ENCODE measurements at regions not wholly inside any gene's neighbourhood (a gene's known extent, or its start where the extent isn't known, plus 50 kb on each side); places are given as distances from the start of the nearest gene placed in this dataset.
"Not testable (repeated sequence)": the region's sequence is repeated elsewhere in the genome, so short reads cannot be mapped to it uniquely, and the experiment has no call there.

GRCh38 chr3:177804032-177804431 lies 606.8 kb upstream of the TBL1XR1 start:
- ATAC-seq (ENCODE audit: low read depth in 2 of 2) (no peak), DNase-seq (no peak)
- Mint-ChIP-seq H3K4me3 (no peak overlapping the region), H3K36me3 (no peaks in the 10 kb centered on the region), H3K27ac (no peak overlapping the region), H3K4me1 (no peaks in the 10 kb centered on the region), H3K9me3 (peaks cover 0 to 1% (median 0%) of the 10 kb centered on the region in 7 donors), H3K27me3 (no peaks in the 10 kb centered on the region)

DNA sequence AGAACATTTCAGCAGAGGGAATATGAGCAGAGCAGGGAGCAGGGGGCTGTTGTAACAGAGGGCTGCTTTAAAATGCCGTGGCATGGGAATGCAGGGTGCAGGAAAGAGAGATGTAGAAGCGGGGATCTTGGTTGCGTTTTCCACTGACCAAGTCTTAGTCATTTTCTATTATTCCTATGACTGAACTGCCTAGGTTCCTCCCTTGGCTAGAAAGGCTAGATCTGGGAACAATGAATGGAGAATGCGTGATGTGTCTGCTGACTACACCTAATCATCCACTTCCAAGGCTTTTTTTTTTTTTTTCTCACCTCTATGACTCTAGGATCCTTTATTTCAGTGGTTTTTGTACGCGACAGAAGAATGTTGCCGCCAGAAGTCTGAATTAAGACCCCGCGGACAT lies 607.4 kb upstream of the TBL1XR1 start:
- H3K9me3 Mint-ChIP-seq: peaks cover 0 to 1% (median 0%) of the 10 kb centered on the region in 7 donors
- no peak overlapping the region for H3K4me3 Mint-ChIP-seq
- DNase-seq (no peak), ATAC-seq (ENCODE audit: low read depth in 2 of 2) (no peak)
- no peaks in the 10 kb centered on the region for H3K27me3 Mint-ChIP-seq
- H3K36me3 Mint-ChIP-seq: no peaks in the 10 kb centered on the region
- H3K4me1 Mint-ChIP-seq: no peaks in the 10 kb centered on the region
- peak overlapping the region in 1 of 6 donors; percentile 39 for H3K27ac Mint-ChIP-seq

- H3K27ac Mint-ChIP-seq: peak overlapping the region in 1 of 6 donors; percentile 77
Observed at GRCh38 chr3:177807150-177807875, 610.0 kb upstream of the TBL1XR1 start.

DNA sequence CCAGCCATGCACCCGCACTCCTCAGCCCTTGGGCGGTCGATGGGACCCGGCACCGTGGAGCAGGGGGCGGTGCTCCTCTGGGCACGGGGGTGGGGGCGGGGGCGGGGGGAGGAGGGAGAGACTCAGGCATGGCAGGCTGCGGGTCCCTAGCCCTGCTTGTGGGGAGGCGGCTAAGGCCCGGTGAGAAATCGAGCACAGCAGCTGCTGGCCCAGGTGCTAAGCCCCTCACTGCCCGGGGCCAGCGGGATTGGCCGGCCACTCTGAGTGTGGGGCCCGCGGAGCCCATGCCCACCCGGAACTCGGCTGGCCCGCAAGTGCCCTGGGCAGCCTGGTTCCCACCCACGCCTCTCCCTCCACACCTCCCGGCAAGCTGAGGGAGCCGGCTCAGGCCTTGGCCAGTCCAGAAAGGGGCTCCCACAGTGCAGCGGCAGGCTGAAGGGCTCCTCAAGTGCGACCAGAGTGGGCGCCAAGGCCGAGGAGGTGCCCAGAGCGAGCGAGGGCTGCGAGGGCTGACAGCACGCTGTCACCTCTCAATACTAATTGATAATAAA lies 611.7 kb upstream of the TBL1XR1 start:
- H3K9me3 Mint-ChIP-seq; H3K27me3 Mint-ChIP-seq; H3K4me3 Mint-ChIP-seq; ATAC-seq (ENCODE audit: low read depth in 2 of 2); H3K36me3 Mint-ChIP-seq; H3K27ac Mint-ChIP-seq; DNase-seq: not testable (repeated sequence)
- peaks cover 9 to 19% (median 17%) of the 10 kb centered on the region in 3 donors for H3K4me1 Mint-ChIP-seq

More at GRCh38 chr3:177807150-177807875, 610.0 kb upstream of the TBL1XR1 start:
- Mint-ChIP-seq H3K4me3 (no peak overlapping the region), H3K9me3 (peaks cover 0 to 1% (median 0%) of the 10 kb centered on the region in 7 donors), H3K27me3 (no peaks in the 10 kb centered on the region), H3K36me3 (no peaks in the 10 kb centered on the region), H3K4me1 (peaks cover 9 to 19% (median 17%) of the 10 kb centered on the region in 3 donors)
- no peak for ATAC-seq (ENCODE audit: low read depth in 2 of 2)
- no peak for DNase-seq

- peaks cover 9 to 19% (median 17%) of the 10 kb centered on the region in 3 donors for H3K4me1 Mint-ChIP-seq
Observed at GRCh38 chr3:177810162-177810623, 612.9 kb upstream of the TBL1XR1 start.

DNA sequence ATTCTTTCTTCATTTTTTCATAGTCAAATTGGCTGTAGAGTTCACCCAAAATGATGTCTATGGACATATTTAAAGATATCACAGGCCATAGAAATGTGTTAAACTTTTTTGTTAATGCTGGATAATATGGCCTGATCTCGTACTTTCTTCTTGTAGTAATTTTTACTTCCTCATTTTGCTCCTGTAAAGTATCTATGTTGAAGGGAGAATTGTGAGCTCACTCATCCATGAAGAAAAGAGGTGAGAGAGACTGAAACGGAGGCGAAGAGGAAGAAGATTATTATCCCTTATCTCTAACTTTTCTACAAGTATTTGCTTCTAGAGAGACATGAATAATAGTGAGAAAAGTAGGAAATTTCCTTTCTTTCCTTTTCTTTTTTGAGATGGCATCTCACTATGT lies 613.8 kb upstream of the TBL1XR1 start:
- no peaks in the 10 kb centered on the region for H3K36me3 Mint-ChIP-seq
- H3K4me1 Mint-ChIP-seq: peaks cover 9 to 19% (median 17%) of the 10 kb centered on the region in 3 donors
- H3K27me3 Mint-ChIP-seq: no peaks in the 10 kb centered on the region
- ATAC-seq (ENCODE audit: low read depth in 2 of 2) (peak; percentile 86 to 91), DNase-seq (peak; percentile 43)
- H3K27ac Mint-ChIP-seq: peak overlapping the region in 1 of 6 donors; percentile 24
- peak overlapping the region in 3 of 8 donors; percentile 1 to 35 (median 3) for H3K4me3 Mint-ChIP-seq
- no peaks in the 10 kb centered on the region for H3K9me3 Mint-ChIP-seq

More at GRCh38 chr3:177810162-177810623, 612.9 kb upstream of the TBL1XR1 start:
- Mint-ChIP-seq H3K4me3 (peak overlapping the region in 1 of 8 donors; percentile 22), H3K9me3 (no peaks in the 10 kb centered on the region), H3K36me3 (no peaks in the 10 kb centered on the region), H3K27me3 (no peaks in the 10 kb centered on the region), H3K27ac (no peak overlapping the region)
- ATAC-seq (ENCODE audit: low read depth in 2 of 2) (no peak), DNase-seq (no peak)

GRCh38 chr3:177811835-177812234 lies 614.6 kb upstream of the TBL1XR1 start:
- H3K4me1 Mint-ChIP-seq: peaks cover 9 to 19% (median 17%) of the 10 kb centered on the region in 3 donors
- no peaks in the 10 kb centered on the region for H3K9me3 Mint-ChIP-seq
- no peak overlapping the region for H3K4me3 Mint-ChIP-seq
- ATAC-seq (ENCODE audit: low read depth in 2 of 2) (no peak), DNase-seq (no peak)
- no peaks in the 10 kb centered on the region for H3K27me3 Mint-ChIP-seq
- H3K27ac Mint-ChIP-seq: no peak overlapping the region
- H3K36me3 Mint-ChIP-seq: no peaks in the 10 kb centered on the region

- DNase-seq: no peak
- no peak overlapping the region for H3K4me3 Mint-ChIP-seq
- H3K36me3 Mint-ChIP-seq: no peaks in the 10 kb centered on the region
- H3K4me1 Mint-ChIP-seq: peaks cover 9 to 19% (median 17%) of the 10 kb centered on the region in 3 donors
- no peaks in the 10 kb centered on the region for H3K27me3 Mint-ChIP-seq
- ATAC-seq (ENCODE audit: low read depth in 2 of 2): no peak
- H3K9me3 Mint-ChIP-seq: no peaks in the 10 kb centered on the region
- no peak overlapping the region for H3K27ac Mint-ChIP-seq
Observed at GRCh38 chr3:177812492-177812891, 615.2 kb upstream of the TBL1XR1 start.

DNA sequence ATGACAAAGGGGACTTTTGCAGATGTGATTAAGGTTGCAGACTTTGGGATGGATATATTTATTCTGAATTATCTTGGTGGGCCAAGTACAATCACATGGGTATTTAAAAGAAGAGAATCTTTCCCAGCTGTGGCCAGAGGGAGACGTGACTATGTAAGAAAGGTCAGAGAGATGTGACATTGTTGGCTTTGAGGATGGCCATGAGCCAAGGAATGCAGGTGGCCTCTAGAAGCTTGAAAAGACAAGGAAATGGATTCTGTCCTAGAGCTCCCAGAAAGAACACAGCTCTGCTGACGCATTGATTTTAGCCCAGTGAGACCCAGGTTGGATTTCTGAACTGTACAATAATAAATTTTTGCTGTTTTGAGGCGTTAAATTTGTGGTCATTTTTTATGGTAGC lies 616.0 kb upstream of the TBL1XR1 start:
- no peaks in the 10 kb centered on the region for H3K36me3 Mint-ChIP-seq
- H3K9me3 Mint-ChIP-seq: no peaks in the 10 kb centered on the region
- no peak for DNase-seq
- ATAC-seq (ENCODE audit: low read depth in 2 of 2): no peak
- no peak overlapping the region for H3K27ac Mint-ChIP-seq
- H3K27me3 Mint-ChIP-seq: no peaks in the 10 kb centered on the region
- no peak overlapping the region for H3K4me3 Mint-ChIP-seq
- peaks cover 9 to 21% (median 17%) of the 10 kb centered on the region in 3 donors for H3K4me1 Mint-ChIP-seq

DNA sequence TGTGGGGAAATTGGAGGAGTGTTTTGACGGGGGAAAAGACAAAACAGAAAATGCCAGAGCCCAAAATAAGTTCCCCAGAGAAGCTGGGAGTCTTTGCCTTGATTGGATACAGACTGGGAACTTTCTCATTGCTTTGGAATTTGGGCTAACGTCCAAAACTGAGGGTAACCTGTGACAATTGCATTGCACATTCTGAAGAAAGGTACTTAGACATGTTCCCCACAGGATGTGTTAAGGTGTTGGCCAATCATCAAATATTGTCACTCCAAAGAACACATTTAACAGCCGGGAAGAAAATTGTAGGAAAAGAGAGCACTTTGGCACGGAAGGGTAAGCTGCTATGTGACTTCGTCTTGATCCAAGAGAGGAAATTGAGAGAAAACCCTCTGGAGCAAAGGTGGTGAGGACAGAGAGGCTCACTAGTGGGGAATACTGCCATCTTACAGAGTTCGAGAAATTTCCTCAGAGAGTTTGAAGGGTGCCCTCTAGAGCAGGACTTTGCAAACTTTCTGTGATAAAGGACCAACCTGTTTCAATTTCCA lies 619.5 kb upstream of the TBL1XR1 start:
- H3K4me3 Mint-ChIP-seq: peak overlapping the region in 1 of 8 donors; percentile 18
- no peaks in the 10 kb centered on the region for H3K27me3 Mint-ChIP-seq
- no peaks in the 10 kb centered on the region for H3K9me3 Mint-ChIP-seq
- DNase-seq (no peak), ATAC-seq (ENCODE audit: low read depth in 2 of 2) (no peak)
- H3K27ac Mint-ChIP-seq: peak overlapping the region in 1 of 6 donors; percentile 50
- peaks cover 11 to 18% (median 14%) of the 10 kb centered on the region in 3 donors for H3K4me1 Mint-ChIP-seq
- no peaks in the 10 kb centered on the region for H3K36me3 Mint-ChIP-seq

DNA sequence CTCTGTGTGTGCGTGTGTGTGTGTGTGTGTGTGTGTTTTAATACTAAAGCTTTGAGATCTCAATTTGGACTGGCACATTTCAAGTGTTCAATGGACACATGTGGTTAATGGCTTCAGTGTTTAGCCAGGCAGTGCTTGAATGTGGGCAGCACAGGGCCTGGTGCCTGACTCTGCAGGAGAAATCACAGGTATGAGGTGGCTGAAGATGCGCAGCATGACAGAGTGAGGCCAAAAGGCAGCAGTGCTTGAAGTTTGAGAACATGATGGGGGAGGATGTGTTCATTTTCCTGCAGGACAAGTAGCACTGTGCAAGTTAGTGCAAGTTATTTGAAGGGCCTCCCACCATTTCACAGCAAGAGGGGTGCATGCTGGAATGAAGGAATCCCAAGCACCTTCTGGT lies 620.5 kb upstream of the TBL1XR1 start:
- Mint-ChIP-seq H3K27me3 (no peaks in the 10 kb centered on the region), H3K4me1 (peaks cover 11 to 18% (median 13%) of the 10 kb centered on the region in 3 donors), H3K4me3 (no peak overlapping the region), H3K9me3 (no peaks in the 10 kb centered on the region), H3K27ac (peak overlapping the region in 2 of 6 donors; percentile 12 to 56), H3K36me3 (no peaks in the 10 kb centered on the region)
- ATAC-seq (ENCODE audit: low read depth in 2 of 2): no peak
- no peak for DNase-seq

DNA sequence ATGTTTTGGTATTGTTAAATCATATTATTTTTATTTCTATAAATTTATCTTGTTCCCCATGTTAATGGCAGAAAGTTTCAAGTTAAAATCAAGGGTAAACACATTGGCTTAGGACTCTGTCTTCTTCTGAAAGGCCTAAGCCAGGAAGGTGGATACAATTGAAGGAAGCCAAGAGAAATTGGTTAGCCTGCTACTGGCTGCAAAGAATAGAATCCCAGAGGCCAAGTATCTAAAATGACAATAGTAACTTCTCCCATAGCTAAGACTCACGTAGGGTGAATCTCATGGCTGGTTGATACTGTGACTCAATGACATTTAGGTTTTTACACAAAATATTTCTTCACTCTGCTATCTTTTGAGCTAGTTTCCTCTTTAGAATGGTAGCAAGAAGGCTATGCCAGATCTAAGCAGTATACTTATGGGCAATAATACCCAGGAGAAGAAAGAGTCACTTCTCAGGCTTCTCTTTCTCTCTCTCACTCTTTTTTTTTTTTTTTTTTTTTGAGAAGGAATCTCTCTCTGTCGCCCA lies 621.5 kb upstream of the TBL1XR1 start:
- Mint-ChIP-seq H3K27me3 (no peaks in the 10 kb centered on the region), H3K4me1 (peaks cover 11 to 18% (median 13%) of the 10 kb centered on the region in 3 donors), H3K9me3 (no peaks in the 10 kb centered on the region), H3K27ac (no peak overlapping the region), H3K4me3 (no peak overlapping the region), H3K36me3 (no peaks in the 10 kb centered on the region)
- DNase-seq (no peak), ATAC-seq (ENCODE audit: low read depth in 2 of 2) (no peak)

DNA sequence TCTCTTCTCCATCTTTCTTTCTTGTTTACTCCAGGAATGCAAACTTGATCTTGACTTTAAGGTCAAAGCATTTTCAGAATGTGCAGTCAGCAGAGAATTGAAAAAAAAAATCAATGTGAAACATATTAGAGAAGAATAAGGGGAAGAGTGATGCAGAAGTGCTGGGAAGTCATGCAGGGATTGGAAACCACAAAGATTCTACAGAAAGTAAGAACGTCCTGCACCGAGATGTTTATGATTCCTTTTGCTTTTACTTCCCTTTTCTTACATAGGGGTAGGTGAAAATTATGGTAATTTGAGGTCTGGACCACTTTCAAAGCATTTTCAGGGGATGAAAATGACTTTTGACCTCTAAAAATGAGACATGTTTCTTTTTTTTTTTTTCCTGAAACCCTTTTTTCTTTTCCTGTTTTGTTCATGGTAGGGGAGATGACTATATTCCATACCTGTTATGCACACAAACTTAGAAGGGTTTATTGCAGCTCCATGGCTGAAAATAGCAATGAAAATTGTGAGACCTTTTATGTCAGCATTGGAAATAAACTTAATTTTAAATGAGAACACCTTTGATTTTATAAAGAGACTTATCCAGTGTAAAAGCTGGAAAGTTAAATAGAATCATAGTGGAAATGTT lies 623.5 kb upstream of the TBL1XR1 start:
- Mint-ChIP-seq H3K27me3 (no peaks in the 10 kb centered on the region), H3K4me1 (peaks cover 13 to 18% (median 14%) of the 10 kb centered on the region in 3 donors), H3K27ac (peak overlapping the region in 1 of 6 donors; percentile 38), H3K4me3 (peak overlapping the region in 7 of 8 donors; percentile 14 to 84 (median 28)), H3K36me3 (no peaks in the 10 kb centered on the region), H3K9me3 (no peaks in the 10 kb centered on the region)
- peak; percentile 50 for DNase-seq
- peak; percentile 100 for ATAC-seq (ENCODE audit: low read depth in 2 of 2)

Measured in naive B cell (primary cell).